Muscle layer of colon (tissue), 2 donors: ENCODE measurements at regions not wholly inside any gene's neighbourhood (a gene's known extent, or its start where the extent isn't known, plus 50 kb on each side); places are given as distances from the start of the nearest gene placed in this dataset.
"Not testable (repeated sequence)": the region's sequence is repeated elsewhere in the genome, so short reads cannot be mapped to it uniquely, and the experiment has no call there.

Source experiments
- H3K27ac ChIP-seq: one replicate; pipeline ENCODE4 v1.7.0; 2013; ENCODE audit warnings: low read depth, mild to moderate bottlenecking, low read length, moderate library complexity
- H3K27me3 ChIP-seq, 2 donors: one replicate each; pipeline ENCODE4 v1.7.0; 2013; ENCODE audit warnings: low read length in 2 of 2, mild to moderate bottlenecking in 2 of 2; ENCODE audit not compliant: insufficient read depth in 2 of 2, control insufficient read depth in 1 of 2
- H3K36me3 ChIP-seq: one replicate; pipeline ENCODE4 v1.7.0; 2013; ENCODE audit warnings: mild to moderate bottlenecking, low read length; ENCODE audit not compliant: insufficient read depth
- H3K4me1 ChIP-seq: one replicate; pipeline ENCODE4 v1.7.0; 2013; ENCODE audit warnings: mild to moderate bottlenecking, low read length; ENCODE audit not compliant: insufficient read depth
- H3K4me3 ChIP-seq, 2 donors: one replicate each; pipeline ENCODE4 v1.7.0; 2013; ENCODE audit warnings: low read length in 2 of 2, low read depth in 1 of 2, mild to moderate bottlenecking in 1 of 2, moderate library complexity in 1 of 2
- H3K9ac ChIP-seq: one replicate; pipeline ENCODE4 v1.7.0; 2013; ENCODE audit warnings: low read length
- H3K9me3 ChIP-seq: one replicate; pipeline ENCODE4 v1.7.0; 2013; ENCODE audit warnings: mild to moderate bottlenecking, low read length
- donor health status: abdominal sarcoma.
- donor health status: Adenocarcinoma of cecum.

GRCh38 chr3:195669310-195669709 lies 51.5 kb upstream of the MUC20 start:
- not testable (repeated sequence) for H3K27me3 ChIP-seq, H3K4me3 ChIP-seq, H3K9ac ChIP-seq, H3K4me1 ChIP-seq, H3K27ac ChIP-seq, H3K36me3 ChIP-seq, H3K9me3 ChIP-seq

DNA sequence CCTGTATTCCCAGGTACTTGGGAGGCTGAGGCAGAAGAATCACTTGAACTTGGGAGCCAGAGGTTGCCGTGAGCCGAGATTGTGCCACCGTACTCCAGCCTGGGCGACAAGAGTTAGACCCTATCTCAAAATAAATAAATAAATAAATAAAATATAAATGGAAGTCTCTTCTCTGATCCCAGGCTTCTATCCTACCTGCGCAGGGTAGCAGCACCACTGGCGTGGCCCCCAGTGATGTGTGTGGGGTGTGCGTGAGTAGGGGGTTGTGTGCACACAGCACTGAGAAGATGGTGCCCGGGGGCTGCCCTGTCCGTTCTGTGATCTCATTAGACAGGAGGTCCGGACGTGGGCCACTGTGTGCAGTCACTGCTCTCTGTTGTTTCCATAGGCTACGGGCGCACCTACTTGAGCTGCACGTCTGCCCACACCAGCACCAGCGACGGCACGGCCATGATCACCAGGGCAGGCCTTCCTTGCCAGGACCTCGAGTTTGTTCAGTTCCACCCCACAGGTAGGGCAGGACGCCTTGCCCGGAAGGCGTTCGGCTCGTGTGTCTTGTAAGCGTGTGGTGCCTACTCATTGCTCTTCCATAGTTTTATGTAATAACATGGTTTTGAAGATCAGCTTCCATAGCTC lies 52.5 kb upstream of the MUC20 start:
- H3K9me3 ChIP-seq, H3K9ac ChIP-seq, H3K4me1 ChIP-seq, H3K27me3 ChIP-seq, H3K27ac ChIP-seq, H3K36me3 ChIP-seq, H3K4me3 ChIP-seq: not testable (repeated sequence)

- H3K27me3 ChIP-seq, H3K36me3 ChIP-seq, H3K27ac ChIP-seq, H3K4me1 ChIP-seq, H3K9me3 ChIP-seq, H3K4me3 ChIP-seq, H3K9ac ChIP-seq: not testable (repeated sequence)
Measured at GRCh38 chr3:195665311-195665710, 55.5 kb upstream of the MUC20 start.

DNA sequence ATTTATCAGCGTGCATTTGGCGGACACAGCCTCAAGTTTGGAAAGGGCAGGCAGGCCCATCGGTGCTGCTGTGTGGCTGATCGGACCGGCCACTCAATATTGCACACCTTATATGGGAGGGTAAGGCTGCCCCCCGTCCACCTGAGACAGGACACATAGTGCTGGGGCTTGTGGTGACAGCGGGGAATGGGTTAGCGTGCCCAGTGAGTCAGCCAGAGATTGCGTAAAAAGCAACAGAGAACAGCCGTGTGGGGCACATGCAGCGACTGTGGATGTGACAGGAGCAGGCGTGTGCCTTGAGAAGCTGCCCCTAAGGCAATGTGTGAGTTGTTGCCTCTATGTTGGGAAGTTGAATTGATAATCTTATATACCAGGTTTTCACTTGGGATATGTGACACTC lies 56.6 kb upstream of the MUC20 start:
- H3K36me3 ChIP-seq, H3K27ac ChIP-seq, H3K9me3 ChIP-seq, H3K4me1 ChIP-seq, H3K9ac ChIP-seq, H3K27me3 ChIP-seq, H3K4me3 ChIP-seq: not testable (repeated sequence)

DNA sequence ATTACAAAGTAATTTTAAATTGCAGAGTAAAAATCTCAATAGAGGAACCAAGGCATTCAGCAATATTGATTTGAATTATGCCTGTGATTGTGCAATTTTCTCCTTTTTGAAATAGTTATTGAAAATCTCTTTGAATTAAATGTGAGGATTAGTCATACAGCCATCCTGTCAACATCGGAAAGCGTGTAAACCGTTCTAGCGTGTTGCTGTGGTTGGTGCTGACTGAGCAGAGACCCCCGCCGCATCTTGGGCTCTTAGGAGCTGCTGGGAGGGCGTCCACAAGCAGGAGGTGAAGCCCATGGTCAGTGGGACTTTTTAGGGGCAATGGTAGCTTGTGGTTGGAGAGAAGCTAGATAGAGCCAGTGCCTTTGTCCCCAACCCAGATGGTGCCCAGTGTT lies 61.6 kb upstream of the MUC20 start:
- H3K36me3 ChIP-seq, H3K4me1 ChIP-seq, H3K9me3 ChIP-seq, H3K9ac ChIP-seq, H3K4me3 ChIP-seq, H3K27ac ChIP-seq, H3K27me3 ChIP-seq: not testable (repeated sequence)

- H3K27me3 ChIP-seq, H3K4me1 ChIP-seq, H3K27ac ChIP-seq, H3K4me3 ChIP-seq, H3K9me3 ChIP-seq, H3K36me3 ChIP-seq, H3K9ac ChIP-seq: not testable (repeated sequence)
Measured at GRCh38 chr3:195658381-195659135, 62.2 kb upstream of the MUC20 start.

GRCh38 chr3:195657475-195658372 lies 63.1 kb upstream of the MUC20 start:
- not testable (repeated sequence) for H3K27me3 ChIP-seq, H3K9me3 ChIP-seq, H3K36me3 ChIP-seq, H3K9ac ChIP-seq, H3K4me1 ChIP-seq
- peak overlapping the region; percentile 43 to 71 for H3K4me3 ChIP-seq
- peak overlapping the region; percentile 82 for H3K27ac ChIP-seq

DNA sequence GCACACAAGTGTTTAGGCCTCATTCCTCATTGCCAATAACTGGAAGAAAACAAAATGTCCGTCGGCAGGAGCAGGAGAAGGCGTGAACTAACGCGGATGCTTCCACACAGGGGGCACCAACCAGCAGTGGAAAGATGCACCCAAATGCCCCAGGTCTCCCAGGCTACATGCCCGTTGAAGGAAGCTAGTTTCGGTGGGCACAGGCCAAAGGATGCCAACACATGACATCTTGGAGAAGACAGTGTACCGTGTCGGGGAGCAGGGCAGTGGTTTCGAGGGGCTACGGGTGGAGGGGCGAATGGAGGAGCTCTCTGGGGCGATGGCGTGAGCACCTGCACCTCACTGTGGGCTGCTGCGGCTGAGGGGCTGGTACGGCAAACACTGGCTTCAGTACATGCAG lies 64.7 kb upstream of the MUC20 start:
- H3K9ac ChIP-seq, H3K4me1 ChIP-seq, H3K9me3 ChIP-seq, H3K36me3 ChIP-seq, H3K4me3 ChIP-seq, H3K27me3 ChIP-seq, H3K27ac ChIP-seq: not testable (repeated sequence)

DNA sequence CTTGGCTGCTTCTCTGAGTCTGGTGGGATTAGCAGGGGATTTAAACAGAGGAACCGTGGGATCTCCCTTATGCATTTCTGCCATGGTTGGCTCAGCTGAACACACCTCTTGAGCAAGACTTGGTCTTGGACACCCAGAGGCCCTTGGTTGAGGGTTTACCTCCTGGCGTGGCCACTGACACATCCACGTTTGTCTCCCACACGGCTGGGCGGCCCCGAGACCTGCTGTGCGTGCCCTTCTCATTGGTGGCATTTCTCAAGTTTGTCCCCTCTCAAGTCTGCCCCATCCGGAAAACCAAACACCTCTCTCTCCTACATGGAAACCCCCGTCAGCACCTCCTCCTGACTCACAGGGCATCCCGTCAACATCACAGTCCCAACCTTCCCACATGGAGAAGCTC lies 66.0 kb upstream of the MUC20 start:
- H3K9me3 ChIP-seq, H3K4me1 ChIP-seq, H3K27ac ChIP-seq, H3K4me3 ChIP-seq, H3K9ac ChIP-seq, H3K27me3 ChIP-seq, H3K36me3 ChIP-seq: not testable (repeated sequence)

GRCh38 chr3:195654138-195654537 lies 66.6 kb upstream of the MUC20 start:
- not testable (repeated sequence) for H3K9ac ChIP-seq, H3K4me1 ChIP-seq, H3K9me3 ChIP-seq, H3K27me3 ChIP-seq, H3K36me3 ChIP-seq, H3K4me3 ChIP-seq, H3K27ac ChIP-seq

DNA sequence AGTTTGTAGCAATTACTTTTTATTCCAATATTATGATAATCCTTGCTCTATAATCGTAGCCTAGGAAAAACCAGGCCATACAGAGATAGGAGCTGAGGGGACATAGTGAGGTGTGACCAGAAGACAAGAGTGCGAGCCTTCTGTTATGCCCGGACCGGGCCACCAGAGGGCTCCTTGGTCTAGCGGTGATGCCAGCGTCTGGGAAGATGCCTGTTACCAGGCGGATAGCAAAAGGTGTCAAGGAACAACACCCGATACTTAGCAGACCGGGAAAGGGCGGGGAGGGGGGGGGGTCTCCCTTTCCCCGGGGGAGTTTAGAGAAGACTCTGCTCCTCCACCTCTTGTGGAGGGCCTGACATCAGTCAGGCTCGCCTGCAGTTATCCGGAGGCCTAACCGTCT lies 67.1 kb upstream of the MUC20 start:
- H3K9me3 ChIP-seq, H3K27me3 ChIP-seq, H3K36me3 ChIP-seq, H3K4me3 ChIP-seq, H3K4me1 ChIP-seq, H3K9ac ChIP-seq, H3K27ac ChIP-seq: not testable (repeated sequence)
